IMR-90 (cell line): ENCODE measurements at regions not wholly inside any gene's neighbourhood (a gene's known extent, or its start where the extent isn't known, plus 50 kb on each side); places are given as distances from the start of the nearest gene placed in this dataset.

Source experiments
- ATAC-seq: fragments of 200-7000 bp; cut with Tn5 transposase; 2 replicates; pipeline ENCODE4 v1.9.1; 2020; ENCODE audit warnings: low read depth, mild to moderate bottlenecking, moderate library complexity
- BruUV-seq: library from RNA; stranded (reverse); fragments of 400-500 nt; replicated peaks from 2 replicates; lab custom pipeline; 2021; lab: Mats Ljungman, UMichigan
- CTCF ChIA-PET: fragments of 300-600 bp; formaldehyde crosslinking; extraction: SDS; loops from one replicate; lab custom pipeline; 2021; ENCODE audit warnings: antibody characterized with exemption; lab: Yijun Ruan, JAX
- POLR2A ChIA-PET: fragments of 300-600 bp; sonication (Branson Sonifier 250); formaldehyde crosslinking; loops from one replicate; lab custom pipeline; 2022; ENCODE audit warnings: antibody characterized with exemption; ENCODE audit not compliant: unreplicated experiment; lab: Charles Lee
- DNase-seq: peaks from one replicate; pipeline ENCODE4 v3.0.0; 2013
- H2AFZ ChIP-seq: replicated peaks from 2 replicates; pipeline ENCODE3; 2013; ENCODE audit warnings: low read length, mild to moderate bottlenecking; ENCODE audit not compliant: poor library complexity
- H2AK5ac ChIP-seq: 2 replicates; pipeline ENCODE4 v1.6.1; 2013; ENCODE audit warnings: low read depth, low read length, inconsistent platforms
- H2AK9ac ChIP-seq: replicated peaks from 2 replicates; pipeline ENCODE3; 2013; ENCODE audit warnings: mild to moderate bottlenecking, low read depth, low read length, moderate library complexity; ENCODE audit not compliant: poor library complexity
- H2BK120ac ChIP-seq: 2 replicates; pipeline ENCODE4 v1.6.1; 2013; ENCODE audit warnings: low read depth, low read length, inconsistent platforms
- H2BK15ac ChIP-seq: 3 replicates; pipeline ENCODE4 v1.6.1; 2013; ENCODE audit warnings: low read depth, low read length, inconsistent platforms
- H2BK20ac ChIP-seq: 2 replicates; pipeline ENCODE4 v1.6.1; 2013; ENCODE audit warnings: low read depth, mild to moderate bottlenecking, inconsistent platforms, low read length, moderate library complexity
- H2BK5ac ChIP-seq: 2 replicates; pipeline ENCODE4 v1.6.1; 2013; ENCODE audit warnings: mild to moderate bottlenecking, low read depth, low read length, inconsistent platforms; ENCODE audit not compliant: poor library complexity, severe bottlenecking
- H3K14ac ChIP-seq: replicated peaks from 2 replicates; pipeline ENCODE4 v1.6.1; 2013; ENCODE audit warnings: low read depth, low read length, inconsistent platforms
- H3K18ac ChIP-seq: 2 replicates; pipeline ENCODE4 v1.6.1; 2013; ENCODE audit warnings: low read depth, low read length, control low read depth
- H3K23ac ChIP-seq: 2 replicates; pipeline ENCODE4 v1.6.1; 2013; ENCODE audit warnings: low read depth, low read length, inconsistent platforms
- H3K27ac ChIP-seq: 2 replicates; pipeline ENCODE4 v1.5.1; 2013; ENCODE audit warnings: mild to moderate bottlenecking, control low read depth, low read length; ENCODE audit not compliant: insufficient read depth
- H3K27me3 ChIP-seq: 2 replicates; pipeline ENCODE4 v1.6.1; 2013; ENCODE audit warnings: low read length; ENCODE audit not compliant: control insufficient read depth, insufficient read depth
- H3K36me3 ChIP-seq: 2 replicates; pipeline ENCODE4 v1.6.1; 2013; ENCODE audit warnings: low read length, mixed read lengths; ENCODE audit not compliant: control insufficient read depth, insufficient read depth
- H3K4ac ChIP-seq: 2 replicates; pipeline ENCODE4 v1.6.1; 2013; ENCODE audit warnings: low read depth, low read length, inconsistent platforms
- H3K4me1 ChIP-seq: 2 replicates; pipeline ENCODE4 v1.6.1; 2013; ENCODE audit warnings: low read length, mixed read lengths; ENCODE audit not compliant: control insufficient read depth, insufficient read depth
- H3K4me2 ChIP-seq: 2 replicates; pipeline ENCODE4 v1.6.1; 2013; ENCODE audit warnings: low read depth, mild to moderate bottlenecking, control low read depth, low read length, moderate library complexity
- H3K4me3 ChIP-seq: 2 replicates; pipeline ENCODE4 v1.5.1; 2013; ENCODE audit warnings: low read depth, mild to moderate bottlenecking, control low read depth, low read length, moderate library complexity; ENCODE audit not compliant: insufficient read depth
- H3K56ac ChIP-seq: 2 replicates; pipeline ENCODE4 v1.6.1; 2013; ENCODE audit warnings: low read length, inconsistent platforms; ENCODE audit not compliant: insufficient read depth; ENCODE audit errors: extremely low read depth
- H3K79me1 ChIP-seq, 2 experiments: 2 replicates each; pipeline ENCODE4 v1.6.1; 2013; ENCODE audit warnings: low read length in 2 of 2, inconsistent platforms in 1 of 2, low read depth in 1 of 2
- H3K9ac ChIP-seq: 2 replicates; pipeline ENCODE4 v1.6.1; 2013; ENCODE audit warnings: low read depth, low read length, control low read depth
- H3K9me1 ChIP-seq: 2 replicates; pipeline ENCODE4 v1.6.1; 2013; ENCODE audit warnings: low read length, inconsistent platforms; ENCODE audit not compliant: insufficient read depth
- H3K9me3 ChIP-seq: 2 replicates; pipeline ENCODE4 v1.6.1; 2013; ENCODE audit warnings: low read length; ENCODE audit not compliant: control insufficient read depth, insufficient read depth
- H4K20me1 ChIP-seq: 2 replicates; pipeline ENCODE4 v1.6.1; 2013; ENCODE audit warnings: low read length, inconsistent platforms; ENCODE audit not compliant: insufficient read depth
- H4K5ac ChIP-seq: 2 replicates; pipeline ENCODE4 v1.6.1; 2013; ENCODE audit warnings: mild to moderate bottlenecking, low read depth, low read length, control low read depth
- H4K8ac ChIP-seq, 2 experiments: 2 replicates each; pipeline ENCODE4 v1.6.1; 2013; ENCODE audit warnings: low read depth in 2 of 2, low read length in 2 of 2, control low read depth in 1 of 2, inconsistent platforms in 1 of 2
- H4K91ac ChIP-seq: 2 replicates; pipeline ENCODE4 v1.6.1; 2013; ENCODE audit warnings: low read depth, low read length, inconsistent platforms; ENCODE audit not compliant: insufficient read depth
- BHLHE40 ChIP-seq: fragments of 150-350 bp; IDR thresholded peaks from 2 replicates; pipeline ENCODE4 v1.6.1; 2016; ENCODE audit warnings: mild to moderate bottlenecking, low read depth, low read length
- CEBPB ChIP-seq: IDR thresholded peaks from 2 replicates; pipeline ENCODE4 v1.6.1; 2012; ENCODE audit warnings: low read depth, low read length, improper control_type of control experiment
- CHD1 ChIP-seq: IDR thresholded peaks from 2 replicates; pipeline ENCODE4 v1.6.1; 2012; ENCODE audit warnings: low read depth, low read length, improper control_type of control experiment
- CTCF ChIP-seq: conservative IDR thresholded peaks from 2 replicates; pipeline ENCODE4 v1.5.1; 2012; ENCODE audit warnings: mild to moderate bottlenecking, low read depth, low read length, improper control_type of control experiment
- ELK1 ChIP-seq: fragments of 150-350 bp; IDR thresholded peaks from 2 replicates; pipeline ENCODE4 v1.6.1; 2016; ENCODE audit warnings: low read depth, mild to moderate bottlenecking, low read length, moderate library complexity, borderline replicate concordance
- FOS ChIP-seq: fragments of 150-350 bp; IDR thresholded peaks from 2 replicates; pipeline ENCODE4 v1.6.1; 2016; ENCODE audit warnings: low read depth, low read length
- MAFK ChIP-seq: IDR thresholded peaks from 2 replicates; pipeline ENCODE4 v1.6.1; 2012; ENCODE audit warnings: low read depth, low read length, improper control_type of control experiment
- MAZ ChIP-seq: IDR thresholded peaks from 2 replicates; pipeline ENCODE4 v1.6.1; 2012; ENCODE audit warnings: low read depth, mild to moderate bottlenecking, low read length, improper control_type of control experiment, moderate library complexity, borderline replicate concordance
- MXI1 ChIP-seq: IDR thresholded peaks from 2 replicates; pipeline ENCODE4 v1.6.1; 2012; ENCODE audit warnings: low read depth, mild to moderate bottlenecking, low read length, moderate library complexity, borderline replicate concordance
- NFE2L2 ChIP-seq: fragments of 150-350 bp; IDR thresholded peaks from 2 replicates; pipeline ENCODE4 v1.6.1; 2016; ENCODE audit warnings: low read depth, mild to moderate bottlenecking, low read length
- POLR2A ChIP-seq: IDR thresholded peaks from 2 replicates; pipeline ENCODE4 v1.6.1; 2012; ENCODE audit warnings: mild to moderate bottlenecking, low read depth, low read length
- RAD21 ChIP-seq: IDR thresholded peaks from 2 replicates; pipeline ENCODE4 v1.6.1; 2012; ENCODE audit warnings: low read length, improper control_type of control experiment
- RCOR1 ChIP-seq: IDR thresholded peaks from 2 replicates; pipeline ENCODE4 v1.6.1; 2012; ENCODE audit warnings: mild to moderate bottlenecking, low read length, improper control_type of control experiment; ENCODE audit not compliant: insufficient replicate concordance
- RFX5 ChIP-seq: IDR thresholded peaks from 2 replicates; pipeline ENCODE4 v1.8.0; 2012; ENCODE audit warnings: low read depth, mild to moderate bottlenecking, low read length, moderate library complexity
- SMC3 ChIP-seq: fragments of 150-350 bp; IDR thresholded peaks from 2 replicates; pipeline ENCODE4 v1.6.1; 2016; ENCODE audit warnings: low read depth, mild to moderate bottlenecking, antibody characterized with exemption, low read length, moderate library complexity
- USF2 ChIP-seq: fragments of 150-350 bp; IDR thresholded peaks from 2 replicates; pipeline ENCODE4 v1.6.1; 2017; ENCODE audit warnings: mild to moderate bottlenecking, antibody characterized with exemption, low read length, low read depth
- WGBS, 2 experiments: methylation state at CpG; one replicate each; pipeline versions ENCODE4 v1.1.5 to v1.1.7; 2013; ENCODE audit warnings: missing lambda C conversion rate in 2 of 2; ENCODE audit not compliant: insufficient read length in 1 of 2; ENCODE audit errors: extremely low coverage in 2 of 2; 5-methylcytosine and 5-hydroxymethylcytosine counted together
- dilution Hi-C: fragments of 300-500 bp; cut with HindIII; formaldehyde crosslinking; loops from one replicate; pipeline ENCODE4 v1.14.3; 2018; ENCODE audit warnings: low sequenced_read_pairs; ENCODE audit not compliant: unreplicated experiment
- in situ Hi-C: fragments of 300-500 bp; cut with MboI; formaldehyde crosslinking; loops from 3 replicates; pipeline ENCODE4 v1.14.3; 2019; ENCODE audit warnings: low sequenced_read_pairs, inconsistent platforms, mixed read lengths
- intact Hi-C: fragments of 100-400 bp; cut with micrococcal nuclease; formaldehyde crosslinking; loops from 2 replicates; pipeline ENCODE4 v1.10.0; 2022

- Histone ChIP-seq H3K14ac (no peak overlapping the region), H3K56ac (no peak overlapping the region), H3K4me3 (no peak overlapping the region), H2BK15ac (no peak overlapping the region), H3K9me3 (no peaks in the 10 kb centered on the region), H2BK120ac (no peak overlapping the region), H3K4ac (no peak overlapping the region), H4K8ac (no peak overlapping the region), H2BK5ac (no peak overlapping the region), H2AFZ (no peak overlapping the region), H3K36me3 (no peaks in the 10 kb centered on the region), H2BK20ac (no peak overlapping the region), H3K27me3 (no peaks in the 10 kb centered on the region), H2AK5ac (no peak overlapping the region), H3K9ac (no peak overlapping the region), H3K4me1 (no peaks in the 10 kb centered on the region), H3K27ac (no peak overlapping the region), H3K79me1 (no peaks in the 10 kb centered on the region), H3K4me2 (no peak overlapping the region), H4K5ac (no peak overlapping the region), H4K91ac (no peak overlapping the region), H3K9me1 (no peaks in the 10 kb centered on the region), H4K20me1 (no peaks in the 10 kb centered on the region), H2AK9ac (no peak overlapping the region), H3K23ac (no peak overlapping the region), H3K18ac (no peak overlapping the region)
- dilution Hi-C loops: no loop called here
- DNase-seq (no peak), ATAC-seq (no peak)
- intact Hi-C loops: no loop called here
- 67% methylated on average over 1 of the region's 4 CpGs; no CpG with 5 or more reads in 1 of the 2 experiments for WGBS, 2 experiments
- in situ Hi-C loops: no loop called here
- TF ChIP-seq RCOR1 (no peak), RFX5 (no peak), MAFK (no peak), MAZ (no peak), ELK1 (no peak), BHLHE40 (no peak), POLR2A (no peak), RAD21 (no peak), CHD1 (no peak), CEBPB (no peak), MXI1 (no peak), FOS (no peak), SMC3 (no peak), CTCF (no peak), USF2 (no peak), NFE2L2 (no peak)
- CTCF ChIA-PET: no interaction called here
- POLR2A ChIA-PET: no interaction called here
- no TSS peak for BruUV-seq
These were observed 255.2 kb downstream of the COX7B2 start for GRCh38 chr4:46653842-46654241.
